A549 (cell line): ENCODE measurements at regions not wholly inside any gene's neighbourhood (a gene's known extent, or its start where the extent isn't known, plus 50 kb on each side); places are given as distances from the start of the nearest gene placed in this dataset.

Experiments
- ATAC-seq, 2 experiments: fragments of 200-7000 bp in 1 of 2; fragments of >200 bp in 1 of 2; cut with Nextera tagmentation in 1 of 2; cut with Tn5 transposase in 1 of 2; 3 replicates each; pipeline versions ENCODE4 v1.8.0 to v1.9.1; 2018 to 2020; ENCODE audit warnings: mild to moderate bottlenecking in 1 of 2, moderate library complexity in 1 of 2
- CTCF ChIA-PET: fragments of 300-600 bp; sonication (Branson Sonifier 250); formaldehyde crosslinking; extraction: SDS; loops from one replicate; lab custom pipeline; 2021; ENCODE audit warnings: antibody characterized with exemption, inconsistent platforms; lab: Yijun Ruan, JAX
- POLR2A ChIA-PET: fragments of 350-600 bp; formaldehyde crosslinking; extraction: SDS; loops from one replicate; lab custom pipeline; 2021; ENCODE audit warnings: antibody characterized with exemption, inconsistent platforms; lab: Yijun Ruan, JAX
- DNase-seq, 2 experiments: peaks; one replicate each; pipeline versions ENCODE4 v3.0.0 to v3.0.0-alpha.2; 2011 to 2016; ENCODE audit warnings: low read depth in 1 of 2, low spot score in 1 of 2
- FAIRE-seq: peaks from 2 replicates; lab custom pipeline; 2011; peaks lifted over from hg19 to GRCh38; lab: Jason Lieb, UNC
- H3K27ac ChIP-seq, 2 experiments: fragments of >200 bp; sonication (Bioruptor Twin); formaldehyde crosslinking; 3 replicates each; pipeline ENCODE4 v1.5.1; 2016 to 2017
- H3K4me1 ChIP-seq: fragments of >200 bp; sonication (Bioruptor Twin); formaldehyde crosslinking; 3 replicates; pipeline ENCODE4 v1.6.1; 2016
- H3K4me2 ChIP-seq: fragments of >200 bp; sonication (Bioruptor Twin); formaldehyde crosslinking; 3 replicates; pipeline ENCODE4 v1.6.1; 2016
- H3K4me3 ChIP-seq: fragments of >200 bp; sonication (Bioruptor Twin); formaldehyde crosslinking; 3 replicates; pipeline ENCODE4 v1.5.1; 2016
- H3K9me3 ChIP-seq: fragments of >200 bp; sonication (Bioruptor Twin); formaldehyde crosslinking; 3 replicates; pipeline ENCODE4 v1.6.1; 2016
- BHLHE40 ChIP-seq: IDR thresholded peaks from 2 replicates; pipeline ENCODE4 v1.6.1; 2012; ENCODE audit warnings: low read depth, low read length, inconsistent platforms
- CHD4 ChIP-seq: fragments of 200-600 bp; sonication (generic); IDR thresholded peaks from 2 replicates; pipeline ENCODE4 v1.6.1; 2016; ENCODE audit warnings: antibody characterized with exemption, mild to moderate bottlenecking, borderline replicate concordance
- EHF ChIP-seq: fragments of 250-450 bp; sonication (Bioruptor Pico); IDR thresholded peaks from 2 replicates; pipeline ENCODE4 v1.5.0; 2020; ENCODE audit warnings: mild to moderate bottlenecking
- EHMT2 ChIP-seq: fragments of 200-600 bp; sonication (generic); IDR thresholded peaks from 2 replicates; pipeline ENCODE4 v1.6.1; 2016; ENCODE audit warnings: antibody characterized with exemption, low read depth, mild to moderate bottlenecking, moderate library complexity
- ELK1 ChIP-seq: fragments of 150-350 bp; IDR thresholded peaks from 2 replicates; pipeline ENCODE4 v1.6.1; 2014; ENCODE audit warnings: low read depth, mild to moderate bottlenecking, low read length
- EP300 ChIP-seq, 2 experiments: fragments of >200 bp; sonication (Bioruptor Twin); formaldehyde crosslinking; IDR thresholded peaks; 2 replicates in 1 of 2; 3 replicates in 1 of 2; pipeline ENCODE4 v1.6.1; 2016 to 2017
- ESRRA ChIP-seq: fragments of 150-350 bp; IDR thresholded peaks from 2 replicates; pipeline ENCODE4 v1.6.1; 2014; ENCODE audit warnings: mild to moderate bottlenecking, low read length, borderline replicate concordance
- FOSB ChIP-seq: fragments of 250-450 bp; sonication (Bioruptor Pico); IDR thresholded peaks from 2 replicates; pipeline ENCODE4 v1.5.0; 2020; ENCODE audit warnings: mild to moderate bottlenecking, moderate library complexity
- FOXS1 ChIP-seq: fragments of 250-450 bp; sonication (Bioruptor Pico); IDR thresholded peaks from 2 replicates; pipeline ENCODE4 v1.5.0; 2020; ENCODE audit warnings: mild to moderate bottlenecking, moderate library complexity
- GATA3 ChIP-seq: IDR thresholded peaks from 2 replicates; pipeline ENCODE4 v1.6.1; 2012; ENCODE audit warnings: borderline replicate concordance
- HEYL ChIP-seq: fragments of 250-450 bp; sonication (Bioruptor Pico); IDR thresholded peaks from 2 replicates; pipeline ENCODE4 v1.8.0; 2021; ENCODE audit warnings: mild to moderate bottlenecking, moderate library complexity
- HMGXB4 ChIP-seq: fragments of 250-450 bp; sonication (Bioruptor Pico); IDR thresholded peaks from 2 replicates; pipeline ENCODE4 v1.5.0; 2021; ENCODE audit warnings: mild to moderate bottlenecking, moderate library complexity, borderline replicate concordance
- JUNB ChIP-seq: fragments of >200 bp; sonication (Bioruptor Twin); formaldehyde crosslinking; IDR thresholded peaks from 2 replicates; pipeline ENCODE4 v1.6.1; 2016
- KDM5A ChIP-seq: fragments of 200-600 bp; sonication (generic); IDR thresholded peaks from 2 replicates; pipeline ENCODE4 v1.6.1; 2016; ENCODE audit warnings: antibody characterized with exemption, mild to moderate bottlenecking
- MAFK ChIP-seq: fragments of 450-650 bp; IDR thresholded peaks from 2 replicates; pipeline ENCODE4 v1.6.1; 2014; ENCODE audit not compliant: partially characterized antibody
- MAZ ChIP-seq: fragments of 150-350 bp; IDR thresholded peaks from 2 replicates; pipeline ENCODE4 v1.6.1; 2014; ENCODE audit warnings: antibody characterized with exemption, low read depth, low read length, borderline replicate concordance
- MYC ChIP-seq: IDR thresholded peaks from 2 replicates; pipeline ENCODE4 v1.6.1; 2012; ENCODE audit warnings: mild to moderate bottlenecking, inconsistent platforms, low read length, improper control_type of control experiment, borderline replicate concordance
- NPAS2 ChIP-seq: fragments of 250-450 bp; sonication (Bioruptor Pico); IDR thresholded peaks from 2 replicates; pipeline ENCODE4 v1.8.0; 2022; ENCODE audit warnings: mild to moderate bottlenecking, moderate library complexity, borderline replicate concordance
- NR3C1 ChIP-seq: fragments of >200 bp; sonication (Bioruptor Twin); formaldehyde crosslinking; IDR thresholded peaks from 3 replicates; pipeline ENCODE4 v1.6.1; 2017
- PBX3 ChIP-seq: IDR thresholded peaks from 2 replicates; pipeline ENCODE4 v1.6.1; 2012
- PHF8 ChIP-seq: fragments of 200-600 bp; sonication (generic); IDR thresholded peaks from 2 replicates; pipeline ENCODE4 v1.6.1; 2016; ENCODE audit warnings: low read depth, mild to moderate bottlenecking, antibody characterized with exemption, moderate library complexity, borderline replicate concordance
- POLR2A ChIP-seq: IDR thresholded peaks from 2 replicates; pipeline ENCODE4 v1.6.1; 2012; ENCODE audit warnings: mild to moderate bottlenecking, low read length
- RAD21 ChIP-seq, 2 experiments: fragments of >200 bp in 1 of 2; sonication (Bioruptor Twin) in 1 of 2; formaldehyde crosslinking in 1 of 2; IDR thresholded peaks in 1 of 2; conservative IDR thresholded peaks in 1 of 2; 2 replicates in 1 of 2; 3 replicates in 1 of 2; pipeline ENCODE4 v1.6.1; 2012 to 2018; ENCODE audit warnings: inconsistent platforms in 1 of 2
- RARB ChIP-seq: fragments of 250-450 bp; sonication (Bioruptor Pico); IDR thresholded peaks from 2 replicates; pipeline ENCODE4 v1.8.0; 2021; ENCODE audit warnings: mild to moderate bottlenecking, moderate library complexity
- REST ChIP-seq: fragments of 200-600 bp; sonication (generic); IDR thresholded peaks from 2 replicates; pipeline ENCODE4 v1.6.1; 2016; ENCODE audit warnings: antibody characterized with exemption, mild to moderate bottlenecking, moderate library complexity
- RFX5 ChIP-seq: fragments of 450-650 bp; IDR thresholded peaks from 2 replicates; pipeline ENCODE4 v1.7.1; 2014; ENCODE audit warnings: antibody characterized with exemption, mild to moderate bottlenecking, moderate library complexity
- RNF2 ChIP-seq: fragments of 200-600 bp; sonication (generic); IDR thresholded peaks from 2 replicates; pipeline ENCODE4 v1.6.1; 2016; ENCODE audit warnings: low read depth, mild to moderate bottlenecking, antibody characterized with exemption, moderate library complexity, borderline replicate concordance
- SMC3 ChIP-seq: fragments of >200 bp; sonication (Bioruptor Twin); formaldehyde crosslinking; IDR thresholded peaks from 3 replicates; pipeline ENCODE4 v1.6.1; 2018; ENCODE audit warnings: inconsistent platforms
- SREBF2 ChIP-seq: fragments of 450-650 bp; IDR thresholded peaks from 2 replicates; pipeline ENCODE4 v1.6.1; 2014; ENCODE audit warnings: mild to moderate bottlenecking, moderate library complexity
- ZC3H11A ChIP-seq: fragments of 450-650 bp; IDR thresholded peaks from 2 replicates; pipeline ENCODE4 v1.6.1; 2014; ENCODE audit warnings: antibody characterized with exemption, mild to moderate bottlenecking
- ZFP36 ChIP-seq: fragments of 450-650 bp; IDR thresholded peaks from 2 replicates; pipeline ENCODE4 v1.6.1; 2014; ENCODE audit warnings: borderline replicate concordance; ENCODE audit not compliant: partially characterized antibody
- WGBS: methylation state at CpG from one replicate; pipeline ENCODE4 v1.1.6; 2017; ENCODE audit errors: missing lambda C conversion rate; 5-methylcytosine and 5-hydroxymethylcytosine counted together

- no peak for ATAC-seq
- no peaks in the 10 kb centered on the region for H3K4me1 ChIP-seq
- H3K4me2 ChIP-seq, result no peak overlapping the region
- WGBS, result 0% methylated on average over 3 of the region's 6 CpGs
- no peak overlapping the region for H3K4me3 ChIP-seq
- no peak overlapping the region for H3K27ac ChIP-seq
- DNase-seq, result no peak
- TF ChIP-seq SREBF2 (no peak), EP300 (IDR thresholded peaks at IDR 0.05) (no peak), ESRRA (no peak), HMGXB4 (no peak), ZC3H11A (no peak), ZFP36 (no peak)
- ChIA-PET POLR2A (no interaction called here), CTCF (no interaction called here)
- no peak for FAIRE-seq
- H3K9me3 ChIP-seq, result no peaks in the 10 kb centered on the region
These were observed 188.4 kb downstream of the IRX2 start for GRCh38 chr5:2563046-2563445.

- ChIA-PET POLR2A (no interaction called here), CTCF (no interaction called here)
- Histone ChIP-seq H3K4me3 (no peak overlapping the region), H3K4me1 (no peaks in the 10 kb centered on the region), H3K27ac (no peak overlapping the region), H3K9me3 (no peaks in the 10 kb centered on the region), H3K4me2 (no peak overlapping the region)
- FAIRE-seq (no peak), DNase-seq (no peak), ATAC-seq (no peak)
- TF ChIP-seq ZFP36 (no peak), CHD4 (no peak), ESRRA (no peak), MAFK (no peak), RARB (CRISPR knock-in tag) (no peak), FOSB (CRISPR knock-in tag) (no peak), RFX5 (no peak), PHF8 (no peak), ELK1 (no peak), MYC (no peak), JUNB (no peak), BHLHE40 (no peak), PBX3 (no peak), EHF (CRISPR knock-in tag) (no peak), SMC3 (no peak)
- 43% methylated on average over 13 of the region's 13 CpGs for WGBS
These were observed 189.4 kb downstream of the IRX2 start for GRCh38 chr5:2562036-2562435.

GRCh38 chr5:2560435-2560834, 191.0 kb downstream of the IRX2 start:
- Histone ChIP-seq H3K4me1 (no peaks in the 10 kb centered on the region), H3K9me3 (no peaks in the 10 kb centered on the region), H3K27ac (no peak overlapping the region), H3K4me2 (no peak overlapping the region), H3K4me3 (no peak overlapping the region)
- ChIA-PET CTCF (no interaction called here), POLR2A (no interaction called here)
- ATAC-seq, result no peak
- FAIRE-seq, result no peak
- no peak for DNase-seq
- WGBS, result 11% methylated on average over 4 of the region's 5 CpGs
- no peak for TF ChIP-seq CHD4
- TF ChIP-seq RAD21 (conservative IDR thresholded peaks at IDR 0.05 in 1 of 2, IDR thresholded peaks at IDR 0.05 in 1 of 2), result no peak
- no peak for TF ChIP-seq NR3C1
- TF ChIP-seq REST, result no peak
- no peak for TF ChIP-seq KDM5A
- TF ChIP-seq MYC, result no peak
- TF ChIP-seq HEYL (CRISPR knock-in tag), result no peak
- no peak for TF ChIP-seq GATA3
- TF ChIP-seq MAZ, result no peak
- no peak for TF ChIP-seq POLR2A
- no peak for TF ChIP-seq NPAS2 (CRISPR knock-in tag)
- no peak for TF ChIP-seq RNF2
- no peak for TF ChIP-seq EHMT2
- no peak for TF ChIP-seq SMC3
- no peak for TF ChIP-seq BHLHE40
- no peak for TF ChIP-seq FOXS1 (CRISPR knock-in tag)
